ENCODE measurements at regions not wholly inside any gene's neighbourhood (a gene's known extent, or its start where the extent isn't known, plus 50 kb on each side); places are given as distances from the start of the nearest gene placed in this dataset.
"Not testable (repeated sequence)": the region's sequence is repeated elsewhere in the genome, so short reads cannot be mapped to it uniquely, and the experiment has no call there.

- Mint-ChIP-seq H3K36me3 (no peaks in the 10 kb centered on the region), H3K27me3 (no peaks in the 10 kb centered on the region), H3K27ac (no peak overlapping the region), H3K4me1 (peaks cover 0 to 5% (median 0%) of the 10 kb centered on the region in 3 donors), H3K9me3 (no peaks in the 10 kb centered on the region), H3K4me3 (no peak overlapping the region)
Observed at GRCh38 chr15:38112406-38112805, 140.2 kb upstream of the SPRED1 start.

GRCh38 chr15:38115121-38115520 is 137.5 kb upstream of the SPRED1 start:
- no peaks in the 10 kb centered on the region for H3K36me3 Mint-ChIP-seq
- no peaks in the 10 kb centered on the region for H3K27me3 Mint-ChIP-seq
- H3K27ac Mint-ChIP-seq: no peak overlapping the region
- H3K4me1 Mint-ChIP-seq: peaks cover 0 to 10% (median 3%) of the 10 kb centered on the region in 3 donors
- H3K4me3 Mint-ChIP-seq: no peak overlapping the region
- H3K9me3 Mint-ChIP-seq: peaks cover 0 to 2% (median 0%) of the 10 kb centered on the region in 3 donors

GRCh38 chr15:38117781-38118180 is 134.9 kb upstream of the SPRED1 start:
- H3K27me3 Mint-ChIP-seq: no peaks in the 10 kb centered on the region
- H3K4me1 Mint-ChIP-seq: peaks cover 0 to 16% (median 4%) of the 10 kb centered on the region in 3 donors
- peaks cover 4% of the 10 kb centered on the region for H3K36me3 Mint-ChIP-seq
- no peak overlapping the region for H3K27ac Mint-ChIP-seq
- H3K4me3 Mint-ChIP-seq: no peak overlapping the region
- H3K9me3 Mint-ChIP-seq: peaks cover 4 to 8% (median 7%) of the 10 kb centered on the region in 3 donors

GRCh38 chr15:38119865-38120264 is 132.8 kb upstream of the SPRED1 start:
- not testable (repeated sequence) for H3K27ac Mint-ChIP-seq, H3K36me3 Mint-ChIP-seq, H3K27me3 Mint-ChIP-seq, H3K9me3 Mint-ChIP-seq
- H3K4me3 Mint-ChIP-seq: peak overlapping the region in 1 of 4 donors; percentile 58
- H3K4me1 Mint-ChIP-seq: peaks cover 0 to 16% (median 4%) of the 10 kb centered on the region in 3 donors

- no peak overlapping the region for H3K27ac Mint-ChIP-seq
- H3K36me3 Mint-ChIP-seq: peaks cover under 1% of the 10 kb centered on the region
- H3K9me3 Mint-ChIP-seq: peaks cover 0 to under 1% (median 0%) of the 10 kb centered on the region in 3 donors
- no peaks in the 10 kb centered on the region for H3K27me3 Mint-ChIP-seq
- no peak overlapping the region for H3K4me3 Mint-ChIP-seq
- peaks cover 16 to 25% (median 20%) of the 10 kb centered on the region in 3 donors for H3K4me1 Mint-ChIP-seq
Observed at GRCh38 chr15:38127306-38127771, 125.3 kb upstream of the SPRED1 start.

- Mint-ChIP-seq H3K4me3 (no peak overlapping the region), H3K4me1 (peaks cover 16 to 25% (median 20%) of the 10 kb centered on the region in 3 donors), H3K36me3 (no peaks in the 10 kb centered on the region), H3K27me3 (no peaks in the 10 kb centered on the region), H3K9me3 (no peaks in the 10 kb centered on the region), H3K27ac (no peak overlapping the region)
Observed at GRCh38 chr15:38128341-38128781, 124.3 kb upstream of the SPRED1 start.

- no peak overlapping the region for H3K4me3 Mint-ChIP-seq
- H3K9me3 Mint-ChIP-seq: no peaks in the 10 kb centered on the region
- no peaks in the 10 kb centered on the region for H3K27me3 Mint-ChIP-seq
- peaks cover 16 to 25% (median 20%) of the 10 kb centered on the region in 3 donors for H3K4me1 Mint-ChIP-seq
- no peaks in the 10 kb centered on the region for H3K36me3 Mint-ChIP-seq
- no peak overlapping the region for H3K27ac Mint-ChIP-seq
Observed at GRCh38 chr15:38128921-38129320, 123.7 kb upstream of the SPRED1 start.

GRCh38 chr15:38129531-38130204 is 123.0 kb upstream of the SPRED1 start:
- Mint-ChIP-seq H3K4me3 (peak overlapping the region; percentile 56 to 92 (median 80)), H3K9me3 (no peaks in the 10 kb centered on the region), H3K36me3 (no peaks in the 10 kb centered on the region), H3K4me1 (peaks cover 16 to 25% (median 20%) of the 10 kb centered on the region in 3 donors), H3K27ac (no peak overlapping the region), H3K27me3 (no peaks in the 10 kb centered on the region)

- Mint-ChIP-seq H3K36me3 (no peaks in the 10 kb centered on the region), H3K27me3 (no peaks in the 10 kb centered on the region), H3K4me1 (peaks cover 16 to 25% (median 20%) of the 10 kb centered on the region in 3 donors), H3K9me3 (no peaks in the 10 kb centered on the region), H3K27ac (no peak overlapping the region), H3K4me3 (peak overlapping the region; percentile 56 to 92 (median 80))
Observed at GRCh38 chr15:38130205-38130567, 122.5 kb upstream of the SPRED1 start.

- peaks cover 1% of the 10 kb centered on the region for H3K27me3 Mint-ChIP-seq
- H3K27ac Mint-ChIP-seq: no peak overlapping the region
- H3K36me3 Mint-ChIP-seq: no peaks in the 10 kb centered on the region
- peak overlapping the region in 2 of 4 donors; percentile 55 to 92 for H3K4me3 Mint-ChIP-seq
- peaks cover 16 to 25% (median 20%) of the 10 kb centered on the region in 3 donors for H3K4me1 Mint-ChIP-seq
- no peaks in the 10 kb centered on the region for H3K9me3 Mint-ChIP-seq
Observed at GRCh38 chr15:38130740-38131498, 121.7 kb upstream of the SPRED1 start.

- Mint-ChIP-seq H3K27ac (no peak overlapping the region), H3K4me1 (peaks cover 15 to 22% (median 19%) of the 10 kb centered on the region in 3 donors), H3K36me3 (no peaks in the 10 kb centered on the region), H3K27me3 (peaks cover 1% of the 10 kb centered on the region), H3K4me3 (no peak overlapping the region), H3K9me3 (no peaks in the 10 kb centered on the region)
Observed at GRCh38 chr15:38134252-38134651, 118.4 kb upstream of the SPRED1 start.

- not testable (repeated sequence) for H3K9me3 Mint-ChIP-seq, H3K4me3 Mint-ChIP-seq, H3K4me1 Mint-ChIP-seq, H3K36me3 Mint-ChIP-seq, H3K27me3 Mint-ChIP-seq, H3K27ac Mint-ChIP-seq
Observed at GRCh38 chr15:38142195-38142594, 110.4 kb upstream of the SPRED1 start.

GRCh38 chr15:38144921-38145320 is 107.7 kb upstream of the SPRED1 start:
- no peak overlapping the region for H3K4me3 Mint-ChIP-seq
- H3K27me3 Mint-ChIP-seq: no peaks in the 10 kb centered on the region
- H3K36me3 Mint-ChIP-seq: no peaks in the 10 kb centered on the region
- no peak overlapping the region for H3K27ac Mint-ChIP-seq
- H3K9me3 Mint-ChIP-seq: peaks cover 1 to 4% (median 1%) of the 10 kb centered on the region in 3 donors
- peaks cover 0 to 5% (median 0%) of the 10 kb centered on the region in 3 donors for H3K4me1 Mint-ChIP-seq

- Mint-ChIP-seq H3K36me3 (peaks cover 2% of the 10 kb centered on the region), H3K4me1 (peaks cover 0 to 6% (median 0%) of the 10 kb centered on the region in 3 donors), H3K27ac (no peak overlapping the region), H3K9me3 (peaks cover 1 to 7% (median 4%) of the 10 kb centered on the region in 3 donors), H3K4me3 (no peak overlapping the region), H3K27me3 (no peaks in the 10 kb centered on the region)
Observed at GRCh38 chr15:38145651-38146111, 107.0 kb upstream of the SPRED1 start.

GRCh38 chr15:38147246-38147645 is 105.4 kb upstream of the SPRED1 start:
- no peaks in the 10 kb centered on the region for H3K27me3 Mint-ChIP-seq
- H3K36me3 Mint-ChIP-seq: peaks cover 2% of the 10 kb centered on the region
- H3K4me3 Mint-ChIP-seq: no peak overlapping the region
- no peak overlapping the region for H3K27ac Mint-ChIP-seq
- H3K4me1 Mint-ChIP-seq: peaks cover 0 to 6% (median 0%) of the 10 kb centered on the region in 3 donors
- H3K9me3 Mint-ChIP-seq: peaks cover 1 to 13% (median 4%) of the 10 kb centered on the region in 3 donors
